Testis (tissue), 2 donors: ENCODE measurements at regions not wholly inside any gene's neighbourhood (a gene's known extent, or its start where the extent isn't known, plus 50 kb on each side); places are given as distances from the start of the nearest gene placed in this dataset.

ENCODE experiments used
- DNase-seq: peaks from one replicate; pipeline ENCODE4 v3.0.0-alpha.2; 2019
- H3K27ac ChIP-seq, 2 donors: fragments of 200-600 bp; sonication (generic); one replicate each; pipeline ENCODE4 v1.5.1; 2019
- H3K27me3 ChIP-seq: fragments of 200-600 bp; sonication (generic); one replicate; pipeline ENCODE4 v1.5.1; 2019
- H3K36me3 ChIP-seq: fragments of 200-600 bp; sonication (generic); one replicate; pipeline ENCODE4 v1.5.1; 2017; ENCODE audit warnings: low read depth; ENCODE audit errors: missing control alignments
- H3K4me1 ChIP-seq: fragments of 200-600 bp; sonication (generic); one replicate; pipeline ENCODE4 v1.5.1; 2019
- H3K4me3 ChIP-seq, 2 donors: fragments of 200-600 bp; sonication (generic); one replicate each; pipeline ENCODE4 v1.5.1; 2017 to 2019
- H3K9me3 ChIP-seq: fragments of 200-600 bp; sonication (generic); one replicate; pipeline ENCODE4 v1.5.1; 2017
- CTCF ChIP-seq, 3 experiments: fragments of 450-650 bp in 2 of 3; fragments of 200-600 bp in 1 of 3; sonication (generic) in 1 of 3; IDR thresholded peaks; one replicate each; pipeline ENCODE4 v1.5.1; 2016 to 2019; ENCODE audit warnings: antibody characterized with exemption in 3 of 3, mild to moderate bottlenecking in 2 of 3, moderate library complexity in 1 of 3
- POLR2A ChIP-seq: fragments of 450-650 bp; IDR thresholded peaks from one replicate; pipeline ENCODE4 v1.6.1; 2017; ENCODE audit warnings: antibody characterized with exemption, mild to moderate bottlenecking, moderate library complexity
- WGBS, 2 donors: methylation state at CpG; one replicate each; pipeline ENCODE4 v1.1.5; 2018; 5-methylcytosine and 5-hydroxymethylcytosine counted together
- intact Hi-C: fragments of 100-400 bp; cut with DNase I; formaldehyde crosslinking; loops from one replicate; pipeline ENCODE4 v1.15.1; 2023; ENCODE audit warnings: low total_unique reads

DNA sequence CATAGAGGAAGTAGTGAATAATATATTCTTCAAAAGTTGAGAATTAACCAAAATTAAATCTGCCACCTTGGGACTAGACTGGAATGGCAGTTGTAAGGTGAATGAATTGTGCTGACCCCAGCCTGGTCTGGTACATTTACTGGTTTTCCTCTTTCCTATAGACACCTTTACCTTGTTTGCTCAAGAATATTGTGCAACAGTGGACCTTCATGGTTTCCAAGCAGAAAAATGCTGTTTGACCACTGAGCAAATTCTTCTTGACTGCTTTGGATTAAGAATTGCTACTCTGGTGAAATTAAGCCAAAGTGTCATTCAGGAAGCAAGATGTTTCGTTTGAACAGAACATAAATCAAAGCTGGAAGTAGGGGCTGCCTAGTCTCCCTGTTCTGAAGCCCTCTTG is 156.6 kb upstream of the TAB2 start:
- no peak overlapping the region for H3K27ac ChIP-seq
- TF ChIP-seq POLR2A (no peak), CTCF (IDR thresholded peaks at IDR 0.05) (no peak)
- H3K27me3 ChIP-seq: no peaks in the 10 kb centered on the region
- 46 to 50% methylated on average over 1 of the region's 1 CpG for WGBS, 2 donors
- no peak overlapping the region for H3K4me3 ChIP-seq
- DNase-seq: no peak
- H3K4me1 ChIP-seq: no peaks in the 10 kb centered on the region
- intact Hi-C loops: no loop called here
- H3K9me3 ChIP-seq: no peaks in the 10 kb centered on the region
- H3K36me3 ChIP-seq: no peaks in the 10 kb centered on the region

DNA sequence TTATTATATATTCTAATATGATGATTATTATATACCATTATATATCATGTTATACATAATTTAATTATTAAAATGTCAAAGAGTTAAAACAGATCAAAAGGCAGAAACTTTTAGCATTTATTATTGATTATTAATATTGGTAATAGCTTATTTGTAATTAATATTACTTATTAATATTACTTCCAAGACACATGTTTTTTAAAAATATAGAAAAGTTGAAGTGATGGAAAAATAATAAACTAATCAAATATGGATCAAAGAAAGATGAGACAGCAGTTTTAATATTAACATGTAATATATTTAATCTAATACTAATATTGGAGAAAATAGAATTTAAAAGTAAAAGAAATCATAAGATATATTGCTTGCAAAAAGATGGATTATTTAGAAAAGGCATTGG is 154.6 kb upstream of the TAB2 start:
- TF ChIP-seq CTCF (IDR thresholded peaks at IDR 0.05) (no peak), POLR2A (no peak)
- H3K4me1 ChIP-seq: no peaks in the 10 kb centered on the region
- H3K9me3 ChIP-seq: no peaks in the 10 kb centered on the region
- intact Hi-C loops: no loop called here
- H3K36me3 ChIP-seq: no peaks in the 10 kb centered on the region
- H3K27me3 ChIP-seq: no peaks in the 10 kb centered on the region
- no peak overlapping the region for H3K4me3 ChIP-seq
- no peak overlapping the region for H3K27ac ChIP-seq
- no peak for DNase-seq

GRCh38 chr6:149164199-149164750 is 153.2 kb upstream of the TAB2 start:
- Histone ChIP-seq H3K27ac (no peak overlapping the region), H3K9me3 (no peaks in the 10 kb centered on the region), H3K4me1 (no peaks in the 10 kb centered on the region), H3K27me3 (no peaks in the 10 kb centered on the region), H3K4me3 (no peak overlapping the region), H3K36me3 (no peaks in the 10 kb centered on the region)
- no peak for DNase-seq
- WGBS, 2 donors: 87 to 89% methylated on average over 12 of the region's 12 CpGs
- TF ChIP-seq POLR2A (no peak), CTCF (IDR thresholded peaks at IDR 0.05) (no peak)
- intact Hi-C loops: no loop called here

DNA sequence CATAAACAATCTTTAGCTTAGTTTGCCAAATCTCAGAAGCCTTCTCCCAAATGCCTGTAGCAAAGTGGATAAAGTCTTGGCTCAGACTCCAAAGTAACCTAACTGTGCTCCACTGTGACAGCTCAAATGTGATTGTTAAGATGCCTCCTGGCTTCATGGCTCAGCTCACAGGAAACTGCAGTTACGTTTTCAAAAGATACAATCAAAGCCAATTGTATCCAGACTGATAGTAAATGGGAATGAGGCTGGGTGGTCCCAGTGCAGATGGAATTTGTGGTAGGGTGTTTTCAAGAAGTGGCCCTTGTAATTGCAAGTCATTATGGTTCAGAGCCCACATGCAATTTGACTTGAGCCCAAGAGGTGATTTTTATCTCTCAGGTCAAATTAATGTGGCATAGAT is 151.2 kb upstream of the TAB2 start:
- DNase-seq: no peak
- Histone ChIP-seq H3K4me3 (no peak overlapping the region), H3K9me3 (no peaks in the 10 kb centered on the region), H3K4me1 (no peaks in the 10 kb centered on the region), H3K27ac (no peak overlapping the region), H3K27me3 (no peaks in the 10 kb centered on the region), H3K36me3 (no peaks in the 10 kb centered on the region)
- no peak for TF ChIP-seq CTCF (IDR thresholded peaks at IDR 0.05)
- TF ChIP-seq POLR2A: no peak
- intact Hi-C loops: no loop called here
- WGBS, 2 donors: 12 to 21% methylated on average over 1 of the region's 1 CpG

DNA sequence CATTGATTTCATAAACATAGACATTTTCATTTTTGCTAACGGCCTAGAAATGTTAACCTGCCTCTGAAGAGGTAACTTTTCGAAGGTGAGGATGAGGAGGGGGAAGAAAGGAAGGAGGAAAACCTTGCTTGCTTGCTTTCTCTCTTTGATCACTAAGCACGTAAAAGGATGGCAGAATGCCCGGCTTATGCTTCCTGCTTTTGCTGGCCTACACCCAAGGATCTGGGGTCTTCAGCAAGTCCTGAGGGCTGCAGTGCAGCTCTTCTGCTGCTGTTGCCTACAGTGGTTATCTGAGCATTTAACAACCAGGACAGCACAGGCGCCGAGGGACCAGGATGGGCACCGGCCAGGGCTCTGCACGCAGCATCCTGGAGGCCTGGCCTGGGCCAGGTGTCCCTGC is 150.8 kb upstream of the TAB2 start:
- Histone ChIP-seq H3K27ac (no peak overlapping the region), H3K27me3 (no peaks in the 10 kb centered on the region), H3K36me3 (no peaks in the 10 kb centered on the region), H3K4me3 (no peak overlapping the region), H3K9me3 (no peaks in the 10 kb centered on the region), H3K4me1 (no peaks in the 10 kb centered on the region)
- no peak for DNase-seq
- no peak for TF ChIP-seq POLR2A
- TF ChIP-seq CTCF (IDR thresholded peaks at IDR 0.05): no peak
- WGBS, 2 donors: 59 to 63% methylated on average over 8 of the region's 8 CpGs
- intact Hi-C loops: no loop called here
